Thoracic aorta (tissue), 2 donors: ENCODE measurements at regions not wholly inside any gene's neighbourhood (a gene's known extent, or its start where the extent isn't known, plus 50 kb on each side); places are given as distances from the start of the nearest gene placed in this dataset.

Source experiments
- ATAC-seq: fragments of 150-250 bp; one replicate; pipeline ENCODE4 v1.8.0; 2017; ENCODE audit warnings: low read depth; ENCODE audit not compliant: insufficient number of reproducible peaks, low FRiP score
- DNase-seq: peaks from one replicate; pipeline ENCODE4 v3.0.0-alpha.2; 2020; ENCODE audit warnings: low spot score
- H3K27ac ChIP-seq, 2 donors: fragments of 200-600 bp; sonication (generic); 1 replicate in 1 of 2; 2 replicates in 1 of 2; pipeline ENCODE4 v1.5.1; 2016; ENCODE audit warnings: mild to moderate bottlenecking in 2 of 2, moderate library complexity in 2 of 2
- H3K27me3 ChIP-seq: fragments of 200-600 bp; sonication (generic); replicated peaks from 2 replicates; pipeline ENCODE4 v1.6.0; 2016; ENCODE audit warnings: mild to moderate bottlenecking; ENCODE audit not compliant: insufficient read depth
- H3K36me3 ChIP-seq: fragments of 200-600 bp; sonication (generic); one replicate; pipeline ENCODE4 v1.5.1; 2016
- H3K4me1 ChIP-seq, 2 donors: fragments of 200-600 bp; sonication (generic); 1 replicate in 1 of 2; 2 replicates in 1 of 2; pipeline versions ENCODE4 v1.5.1 to v1.6.0; 2016; ENCODE audit warnings: low read depth in 2 of 2, mild to moderate bottlenecking in 1 of 2; ENCODE audit not compliant: control insufficient read depth in 1 of 2
- H3K4me3 ChIP-seq: fragments of 200-600 bp; sonication (generic); 2 replicates; pipeline ENCODE4 v1.5.1; 2016; ENCODE audit warnings: mild to moderate bottlenecking
- H3K9me3 ChIP-seq: fragments of 200-600 bp; sonication (generic); 2 replicates; pipeline ENCODE4 v1.5.1; 2016
- CTCF ChIP-seq: fragments of 200-600 bp; sonication (generic); IDR thresholded peaks from one replicate; pipeline ENCODE4 v1.5.1; 2019; ENCODE audit warnings: antibody characterized with exemption

GRCh38 chr3:159776779-159777178 is 211.9 kb upstream of the IL12A start:
- Histone ChIP-seq H3K36me3 (no peaks in the 10 kb centered on the region), H3K27me3 (no peaks in the 10 kb centered on the region), H3K4me1 (peaks cover 25 to 89% of the 10 kb centered on the region in 2 donors), H3K9me3 (no peaks in the 10 kb centered on the region), H3K4me3 (no peak overlapping the region), H3K27ac (peak overlapping the region; percentile 90 to 91)
- TF ChIP-seq CTCF = no peak
- DNase-seq (no peak), ATAC-seq (no peak)

DNA sequence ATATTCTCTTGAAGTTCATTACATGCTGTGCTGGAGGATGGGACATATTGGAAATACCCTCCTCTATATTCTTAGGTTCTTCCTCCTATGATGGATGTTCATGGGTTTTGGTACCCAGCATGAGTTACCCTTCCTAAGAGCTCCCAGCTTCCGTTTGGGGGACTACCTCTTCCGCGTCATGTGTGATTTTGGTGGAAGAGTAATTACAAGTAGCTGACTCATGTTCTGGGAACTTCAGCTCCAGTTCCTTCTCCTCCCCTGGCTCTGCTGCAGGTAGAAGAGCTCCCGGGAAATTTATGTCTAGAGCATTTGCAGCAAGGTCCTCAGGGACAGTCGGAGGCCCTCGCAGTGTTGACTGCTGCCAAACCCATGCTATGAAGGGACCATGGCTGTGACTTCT is 208.8 kb upstream of the IL12A start:
- Histone ChIP-seq H3K27ac (peak overlapping the region; percentile 90 to 91), H3K4me3 (no peak overlapping the region), H3K27me3 (no peaks in the 10 kb centered on the region), H3K36me3 (no peaks in the 10 kb centered on the region), H3K4me1 (peaks cover 33 to 89% of the 10 kb centered on the region in 2 donors), H3K9me3 (no peaks in the 10 kb centered on the region)
- ATAC-seq = no peak
- TF ChIP-seq CTCF = no peak
- DNase-seq = no peak

- Histone ChIP-seq H3K36me3 (no peaks in the 10 kb centered on the region), H3K4me3 (no peak overlapping the region), H3K27ac (peak overlapping the region; percentile 8 to 15), H3K4me1 (peaks cover 22 to 91% of the 10 kb centered on the region in 2 donors), H3K9me3 (no peaks in the 10 kb centered on the region), H3K27me3 (no peaks in the 10 kb centered on the region)
- TF ChIP-seq CTCF = no peak
- DNase-seq = no peak
- ATAC-seq = no peak
Observed at GRCh38 chr3:159781867-159782266, 206.8 kb upstream of the IL12A start.

DNA sequence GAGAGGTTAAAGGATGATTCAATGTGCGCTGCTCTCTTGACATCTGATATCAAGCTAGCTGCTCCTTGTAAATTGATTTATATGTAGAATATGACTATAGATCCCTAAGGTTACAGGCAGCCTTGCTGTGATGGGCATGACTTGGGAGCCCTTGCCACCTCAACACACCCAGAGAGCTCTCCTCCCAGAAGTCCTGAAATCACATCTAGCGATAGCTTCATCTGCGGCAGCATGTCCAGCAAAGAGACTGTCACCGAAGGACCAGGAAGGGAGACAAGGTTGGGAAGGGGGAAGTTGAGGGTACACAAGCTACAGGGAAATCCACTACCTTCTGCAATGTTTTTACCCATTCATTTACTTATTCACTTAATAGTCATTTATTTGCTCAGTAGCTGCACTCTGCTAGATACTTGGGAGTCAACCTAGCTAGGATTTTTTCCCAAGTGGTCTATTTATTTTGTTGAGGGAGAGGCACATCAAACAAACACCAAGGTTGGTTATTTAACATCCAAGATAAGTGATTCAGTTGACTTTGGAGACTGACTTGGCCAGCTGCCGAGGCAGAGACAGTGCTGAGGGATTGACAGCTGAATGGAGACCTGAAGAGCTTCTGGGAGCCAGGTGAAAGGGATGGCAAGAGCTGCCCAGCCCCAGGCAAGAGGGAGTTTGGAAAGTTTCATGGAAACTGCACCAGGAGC is 205.8 kb upstream of the IL12A start:
- no peaks in the 10 kb centered on the region for H3K36me3 ChIP-seq
- TF ChIP-seq CTCF = no peak
- DNase-seq (no peak), ATAC-seq (no peak)
- H3K4me3 ChIP-seq = no peak overlapping the region
- peak overlapping the region in 1 of 2 donors; percentile 74 for H3K27ac ChIP-seq
- peaks cover 27 to 91% of the 10 kb centered on the region in 2 donors for H3K4me1 ChIP-seq
- no peaks in the 10 kb centered on the region for H3K27me3 ChIP-seq
- H3K9me3 ChIP-seq = no peaks in the 10 kb centered on the region

DNA sequence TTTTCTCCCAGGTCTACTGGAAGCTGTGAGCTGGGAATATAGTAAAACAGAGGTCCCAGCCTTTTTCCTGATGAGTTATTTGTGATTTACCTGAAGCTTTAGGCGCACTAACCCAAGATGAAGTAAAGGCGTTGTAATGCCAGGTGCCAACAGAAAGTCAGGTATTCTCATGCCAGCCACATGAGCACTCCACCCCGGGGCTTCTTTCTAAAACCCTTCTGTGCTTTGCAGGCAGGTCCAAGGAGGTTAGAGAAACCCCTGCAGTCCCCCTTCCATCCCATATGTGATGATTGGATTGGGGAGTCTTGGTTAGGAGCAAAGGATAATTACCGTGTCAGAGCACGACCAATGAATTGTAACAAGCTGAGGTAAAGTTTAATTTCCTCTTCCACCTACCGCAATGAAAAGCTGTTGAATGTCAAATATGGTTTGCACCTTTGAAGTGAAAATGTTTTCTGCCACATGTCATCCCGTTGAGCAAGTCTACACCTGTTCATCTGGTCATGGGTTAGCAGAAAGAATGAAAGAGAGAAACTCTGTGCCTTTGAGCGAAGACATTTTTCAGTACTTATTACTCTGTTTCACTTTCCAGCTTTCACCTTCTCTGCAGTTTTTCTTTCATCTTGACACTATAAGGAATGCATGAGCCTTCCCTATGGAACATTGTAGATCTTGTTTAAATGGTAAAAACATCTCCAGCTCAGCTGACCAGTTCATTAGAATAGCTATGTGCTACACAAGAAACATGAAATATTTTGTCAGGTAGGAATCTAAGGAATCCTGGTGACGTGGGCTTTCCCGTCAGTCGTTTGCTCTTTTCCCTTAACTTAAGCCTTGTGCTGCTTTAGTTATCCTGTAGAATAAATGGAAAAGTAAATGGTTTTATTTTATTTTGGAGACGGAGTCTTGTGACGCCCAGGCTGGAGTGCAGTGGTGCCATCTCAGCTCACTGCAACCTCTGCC is 204.6 kb upstream of the IL12A start:
- Histone ChIP-seq H3K27ac (peak overlapping the region; percentile 12 to 74), H3K36me3 (no peaks in the 10 kb centered on the region), H3K9me3 (no peaks in the 10 kb centered on the region), H3K4me3 (peak overlapping the region; percentile 29), H3K4me1 (peaks cover 28 to 91% of the 10 kb centered on the region in 2 donors), H3K27me3 (no peaks in the 10 kb centered on the region)
- DNase-seq (no peak), ATAC-seq (no peak)
- TF ChIP-seq CTCF = no peak
